ENCODE measurements at regions not wholly inside any gene's neighbourhood (a gene's known extent, or its start where the extent isn't known, plus 50 kb on each side); places are given as distances from the start of the nearest gene placed in this dataset.

DNA sequence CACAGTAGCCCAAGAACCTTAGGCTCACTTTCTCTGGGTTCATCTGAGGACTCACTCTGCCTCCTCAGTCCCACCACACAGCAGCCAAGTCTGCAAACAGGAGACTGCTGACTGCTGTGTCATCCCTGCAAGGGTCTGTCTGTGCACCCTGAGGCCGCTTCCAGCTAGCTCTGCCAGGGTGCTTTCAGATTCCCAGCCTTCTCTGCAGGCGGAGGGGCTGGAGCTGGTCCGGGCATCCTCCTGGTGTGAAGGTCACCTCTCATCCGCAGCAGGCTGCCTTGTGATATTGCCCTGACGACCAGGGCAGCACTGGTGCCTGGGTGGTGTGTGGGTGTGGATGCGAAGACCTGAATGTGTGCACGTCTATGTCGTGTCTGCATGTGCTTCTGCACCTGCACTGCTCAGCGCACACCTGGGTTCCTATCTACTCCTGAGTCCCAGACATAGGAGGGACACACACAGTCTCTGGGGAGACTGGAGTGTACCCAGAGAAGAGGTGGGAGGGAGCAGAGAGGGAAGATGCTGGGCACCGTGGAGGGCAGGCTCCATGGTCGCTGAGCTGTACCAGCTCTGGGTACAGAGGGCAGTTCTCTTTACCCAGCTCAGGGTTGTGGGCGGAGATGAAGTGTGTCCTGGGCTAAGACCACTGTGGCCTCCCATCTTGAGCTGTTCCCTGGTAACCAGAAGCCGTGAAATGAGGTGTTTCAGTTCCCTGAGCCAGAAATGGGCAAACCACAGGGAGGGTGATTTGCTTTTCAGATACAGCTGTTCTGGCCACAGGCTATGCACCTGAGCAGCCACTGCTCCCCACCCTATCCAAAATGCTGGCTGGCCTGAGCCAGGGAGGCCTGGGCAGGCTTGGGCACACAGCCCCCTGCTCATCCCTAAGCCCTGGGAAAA, 160.9 kb upstream of the CSF3R start:
- TF ChIP-seq, protein P1, sequence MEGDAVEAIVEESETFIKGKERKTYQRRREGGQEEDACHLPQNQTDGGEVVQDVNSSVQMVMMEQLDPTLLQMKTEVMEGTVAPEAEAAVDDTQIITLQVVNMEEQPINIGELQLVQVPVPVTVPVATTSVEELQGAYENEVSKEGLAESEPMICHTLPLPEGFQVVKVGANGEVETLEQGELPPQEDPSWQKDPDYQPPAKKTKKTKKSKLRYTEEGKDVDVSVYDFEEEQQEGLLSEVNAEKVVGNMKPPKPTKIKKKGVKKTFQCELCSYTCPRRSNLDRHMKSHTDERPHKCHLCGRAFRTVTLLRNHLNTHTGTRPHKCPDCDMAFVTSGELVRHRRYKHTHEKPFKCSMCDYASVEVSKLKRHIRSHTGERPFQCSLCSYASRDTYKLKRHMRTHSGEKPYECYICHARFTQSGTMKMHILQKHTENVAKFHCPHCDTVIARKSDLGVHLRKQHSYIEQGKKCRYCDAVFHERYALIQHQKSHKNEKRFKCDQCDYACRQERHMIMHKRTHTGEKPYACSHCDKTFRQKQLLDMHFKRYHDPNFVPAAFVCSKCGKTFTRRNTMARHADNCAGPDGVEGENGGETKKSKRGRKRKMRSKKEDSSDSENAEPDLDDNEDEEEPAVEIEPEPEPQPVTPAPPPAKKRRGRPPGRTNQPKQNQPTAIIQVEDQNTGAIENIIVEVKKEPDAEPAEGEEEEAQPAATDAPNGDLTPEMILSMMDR (IDR thresholded peaks at IDR 0.05) = no peak
- TF ChIP-seq POLR2A (IDR thresholded peaks at IDR 0.05) = no peak

Measured in heart left ventricle (tissue), 13 donors.